GM12872 (cell line): ENCODE measurements at regions not wholly inside any gene's neighbourhood (a gene's known extent, or its start where the extent isn't known, plus 50 kb on each side); places are given as distances from the start of the nearest gene placed in this dataset.

Experiments used
- CTCF ChIP-seq: IDR thresholded peaks from 3 replicates; pipeline ENCODE4 v1.5.1; 2011; ENCODE audit warnings: low read depth, mild to moderate bottlenecking, low read length, moderate library complexity; ENCODE audit not compliant: insufficient read depth

GRCh38 chr5:158383486-158383885 is 524.5 kb upstream of the CLINT1 start:
- TF ChIP-seq CTCF = no peak

GRCh38 chr5:158382473-158382872 is 523.5 kb upstream of the CLINT1 start:
- TF ChIP-seq CTCF = no peak

GRCh38 chr5:158381614-158382160 is 522.7 kb upstream of the CLINT1 start:
- no peak for TF ChIP-seq CTCF

GRCh38 chr5:158380661-158381060 is 521.7 kb upstream of the CLINT1 start:
- no peak for TF ChIP-seq CTCF

- no peak for TF ChIP-seq CTCF
Measured at GRCh38 chr5:158378931-158379330, 520.0 kb upstream of the CLINT1 start.

- TF ChIP-seq CTCF = no peak
Measured at GRCh38 chr5:158376679-158377078, 517.7 kb upstream of the CLINT1 start.

GRCh38 chr5:158375531-158375930 is 516.6 kb upstream of the CLINT1 start:
- no peak for TF ChIP-seq CTCF
